Esophagus squamous epithelium (tissue), 4 donors: ENCODE measurements at regions not wholly inside any gene's neighbourhood (a gene's known extent, or its start where the extent isn't known, plus 50 kb on each side); places are given as distances from the start of the nearest gene placed in this dataset.

ENCODE experiments used
- POLR2A ChIP-seq, 4 donors: fragments of 450-650 bp; IDR thresholded peaks; one replicate each; pipeline ENCODE4 v1.6.1; 2017; ENCODE audit warnings: antibody characterized with exemption in 4 of 4, mild to moderate bottlenecking in 4 of 4, moderate library complexity in 3 of 4
- TF ChIP-seq, protein P1 (sequence below), 6 experiments: fragments of 450-650 bp in 4 of 6; fragments of 200-600 bp in 2 of 6; sonication (generic) in 2 of 6; IDR thresholded peaks; one replicate each; pipeline ENCODE4 v1.5.1; 2016 to 2019; ENCODE audit warnings: antibody characterized with exemption in 6 of 6, mild to moderate bottlenecking in 4 of 6, moderate library complexity in 4 of 6

DNA sequence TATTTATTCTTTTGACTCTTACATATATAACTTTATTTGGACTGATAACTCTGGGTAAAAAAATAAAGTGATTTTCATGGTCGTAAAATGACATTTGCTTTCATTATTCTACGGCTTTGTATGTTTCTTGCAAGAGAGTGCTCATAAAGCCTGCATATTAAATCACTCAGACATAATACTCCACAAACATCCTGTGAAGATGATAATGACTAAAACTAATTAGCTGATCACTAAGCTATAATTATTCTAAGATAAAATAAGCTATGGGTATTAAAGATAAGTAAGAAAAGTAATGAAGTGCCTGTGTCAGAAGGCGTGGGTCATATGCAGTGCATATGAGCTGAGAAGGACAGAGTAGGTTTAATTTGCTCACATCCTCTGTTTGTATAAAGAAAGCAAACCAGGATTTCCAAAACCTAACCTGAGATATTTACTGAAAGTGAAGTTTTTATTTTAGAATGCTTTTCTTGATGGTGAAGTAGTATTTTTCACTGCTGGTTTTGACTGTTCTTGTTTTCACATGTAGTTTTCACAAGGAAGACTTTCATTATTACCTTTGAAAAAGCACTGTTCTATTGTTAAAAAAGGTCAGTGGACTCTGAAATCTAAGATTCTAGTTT lies 278.8 kb downstream of the AMY1C start:
- TF ChIP-seq POLR2A (IDR thresholded peaks at IDR 0.05): no peak
- TF ChIP-seq, protein P1, sequence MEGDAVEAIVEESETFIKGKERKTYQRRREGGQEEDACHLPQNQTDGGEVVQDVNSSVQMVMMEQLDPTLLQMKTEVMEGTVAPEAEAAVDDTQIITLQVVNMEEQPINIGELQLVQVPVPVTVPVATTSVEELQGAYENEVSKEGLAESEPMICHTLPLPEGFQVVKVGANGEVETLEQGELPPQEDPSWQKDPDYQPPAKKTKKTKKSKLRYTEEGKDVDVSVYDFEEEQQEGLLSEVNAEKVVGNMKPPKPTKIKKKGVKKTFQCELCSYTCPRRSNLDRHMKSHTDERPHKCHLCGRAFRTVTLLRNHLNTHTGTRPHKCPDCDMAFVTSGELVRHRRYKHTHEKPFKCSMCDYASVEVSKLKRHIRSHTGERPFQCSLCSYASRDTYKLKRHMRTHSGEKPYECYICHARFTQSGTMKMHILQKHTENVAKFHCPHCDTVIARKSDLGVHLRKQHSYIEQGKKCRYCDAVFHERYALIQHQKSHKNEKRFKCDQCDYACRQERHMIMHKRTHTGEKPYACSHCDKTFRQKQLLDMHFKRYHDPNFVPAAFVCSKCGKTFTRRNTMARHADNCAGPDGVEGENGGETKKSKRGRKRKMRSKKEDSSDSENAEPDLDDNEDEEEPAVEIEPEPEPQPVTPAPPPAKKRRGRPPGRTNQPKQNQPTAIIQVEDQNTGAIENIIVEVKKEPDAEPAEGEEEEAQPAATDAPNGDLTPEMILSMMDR (IDR thresholded peaks at IDR 0.05): no peak
